A673 (cell line): ENCODE measurements at regions not wholly inside any gene's neighbourhood (a gene's known extent, or its start where the extent isn't known, plus 50 kb on each side); places are given as distances from the start of the nearest gene placed in this dataset.

Source experiments
- EZH2 ChIP-seq: fragments of 200-600 bp; sonication (generic); IDR thresholded peaks from 2 replicates; pipeline ENCODE4 v1.6.1; 2017; ENCODE audit warnings: borderline replicate concordance, low read depth, mild to moderate bottlenecking, mixed read lengths, antibody characterized with exemption, low read length; ENCODE audit not compliant: poor library complexity, severe bottlenecking
- TF ChIP-seq, protein P1 (sequence below): fragments of 300-800, 200-600 bp; sonication (generic); conservative IDR thresholded peaks from 2 replicates; pipeline ENCODE4 v1.5.1; 2017; ENCODE audit warnings: low read depth, mild to moderate bottlenecking, antibody characterized with exemption, low read length, moderate library complexity, mixed read lengths

DNA sequence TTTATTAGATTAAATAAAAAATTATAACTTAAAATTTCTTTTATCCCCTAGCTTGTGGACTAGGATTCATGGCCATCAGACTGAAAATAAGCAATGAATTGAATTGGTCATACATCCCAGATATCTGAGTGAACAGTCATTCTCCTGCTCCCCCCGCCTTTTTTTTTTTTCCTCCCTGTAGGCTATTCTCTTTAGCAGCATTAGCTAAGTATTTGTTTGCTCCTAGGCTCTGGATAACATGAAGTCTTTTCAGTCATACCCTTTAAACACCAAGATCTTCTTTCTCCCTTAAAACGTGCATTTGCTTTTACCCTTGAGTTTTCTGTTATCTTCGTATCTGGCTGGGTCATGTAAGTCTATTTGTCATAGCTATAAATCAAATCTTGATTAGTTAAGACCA is 866.7 kb upstream of the SPRY2 start:
- TF ChIP-seq, protein P1, sequence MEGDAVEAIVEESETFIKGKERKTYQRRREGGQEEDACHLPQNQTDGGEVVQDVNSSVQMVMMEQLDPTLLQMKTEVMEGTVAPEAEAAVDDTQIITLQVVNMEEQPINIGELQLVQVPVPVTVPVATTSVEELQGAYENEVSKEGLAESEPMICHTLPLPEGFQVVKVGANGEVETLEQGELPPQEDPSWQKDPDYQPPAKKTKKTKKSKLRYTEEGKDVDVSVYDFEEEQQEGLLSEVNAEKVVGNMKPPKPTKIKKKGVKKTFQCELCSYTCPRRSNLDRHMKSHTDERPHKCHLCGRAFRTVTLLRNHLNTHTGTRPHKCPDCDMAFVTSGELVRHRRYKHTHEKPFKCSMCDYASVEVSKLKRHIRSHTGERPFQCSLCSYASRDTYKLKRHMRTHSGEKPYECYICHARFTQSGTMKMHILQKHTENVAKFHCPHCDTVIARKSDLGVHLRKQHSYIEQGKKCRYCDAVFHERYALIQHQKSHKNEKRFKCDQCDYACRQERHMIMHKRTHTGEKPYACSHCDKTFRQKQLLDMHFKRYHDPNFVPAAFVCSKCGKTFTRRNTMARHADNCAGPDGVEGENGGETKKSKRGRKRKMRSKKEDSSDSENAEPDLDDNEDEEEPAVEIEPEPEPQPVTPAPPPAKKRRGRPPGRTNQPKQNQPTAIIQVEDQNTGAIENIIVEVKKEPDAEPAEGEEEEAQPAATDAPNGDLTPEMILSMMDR, result no peak
- no peak for TF ChIP-seq EZH2
